Activated naive CD4-positive, alpha-beta T cell treated with anti-CD3 and anti-CD28 coated beads for 36 hours (primary cell): ENCODE measurements at regions not wholly inside any gene's neighbourhood (a gene's known extent, or its start where the extent isn't known, plus 50 kb on each side); places are given as distances from the start of the nearest gene placed in this dataset.
"Not testable (repeated sequence)": the region's sequence is repeated elsewhere in the genome, so short reads cannot be mapped to it uniquely, and the experiment has no call there.

Experiments
- CTCF ChIA-PET: fragments of 350-600 bp; sonication (Branson Sonifier 250); formaldehyde crosslinking; loops from one replicate; lab custom pipeline; 2021; ENCODE audit warnings: antibody characterized with exemption; lab: Charles Lee
- DNase-seq: peaks from one replicate; pipeline ENCODE4 v3.0.0-alpha.2; 2020
- H3K27ac Mint-ChIP-seq: one replicate; pipeline ENCODE4 v1.8.0; 2021; ENCODE audit warnings: mild to moderate bottlenecking, mixed read lengths
- H3K27me3 Mint-ChIP-seq: one replicate; pipeline ENCODE4 v1.8.0; 2021; ENCODE audit warnings: low read depth, mixed read lengths
- H3K36me3 Mint-ChIP-seq: one replicate; pipeline ENCODE4 v1.8.0; 2021; ENCODE audit warnings: low read depth, mixed read lengths
- H3K4me1 Mint-ChIP-seq: one replicate; pipeline ENCODE4 v1.8.0; 2021; ENCODE audit warnings: low read depth, mixed read lengths
- H3K4me3 Mint-ChIP-seq: one replicate; pipeline ENCODE4 v1.8.0; 2021; ENCODE audit warnings: mild to moderate bottlenecking, moderate library complexity, mixed read lengths
- H3K9me3 Mint-ChIP-seq: one replicate; pipeline ENCODE4 v1.8.0; 2021; ENCODE audit warnings: mixed read lengths
- intact Hi-C: fragments of 100-400 bp; cut with micrococcal nuclease; formaldehyde crosslinking; loops from one replicate; pipeline ENCODE4 v1.15.1; 2023

DNA sequence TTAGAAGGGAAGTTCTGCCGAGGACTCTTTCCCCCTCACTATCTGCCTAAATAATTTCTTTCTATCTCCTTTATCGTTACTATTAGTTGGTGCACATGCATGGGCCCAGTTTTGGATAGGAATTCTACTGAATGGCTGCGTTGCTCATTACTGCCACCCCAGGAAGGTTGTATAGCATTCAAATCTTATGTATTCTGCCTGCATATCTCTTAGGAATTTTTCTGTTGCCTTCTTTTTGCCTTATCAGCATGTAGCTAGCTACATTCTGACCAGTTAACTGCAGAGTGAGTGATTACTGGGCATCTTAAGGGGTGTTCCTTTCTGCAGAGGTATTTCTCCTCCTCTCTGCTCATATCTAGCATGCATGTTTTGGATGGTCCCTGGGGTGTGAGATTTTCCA is 239.6 kb downstream of the TDRD15 start:
- H3K4me3 Mint-ChIP-seq = no peak overlapping the region
- no peaks in the 10 kb centered on the region for H3K36me3 Mint-ChIP-seq
- no peaks in the 10 kb centered on the region for H3K4me1 Mint-ChIP-seq
- CTCF ChIA-PET = no interaction called here
- intact Hi-C loops = no loop called here
- H3K27me3 Mint-ChIP-seq = peaks cover 2% of the 10 kb centered on the region
- DNase-seq = no peak
- no peaks in the 10 kb centered on the region for H3K9me3 Mint-ChIP-seq
- H3K27ac Mint-ChIP-seq = no peak overlapping the region

DNA sequence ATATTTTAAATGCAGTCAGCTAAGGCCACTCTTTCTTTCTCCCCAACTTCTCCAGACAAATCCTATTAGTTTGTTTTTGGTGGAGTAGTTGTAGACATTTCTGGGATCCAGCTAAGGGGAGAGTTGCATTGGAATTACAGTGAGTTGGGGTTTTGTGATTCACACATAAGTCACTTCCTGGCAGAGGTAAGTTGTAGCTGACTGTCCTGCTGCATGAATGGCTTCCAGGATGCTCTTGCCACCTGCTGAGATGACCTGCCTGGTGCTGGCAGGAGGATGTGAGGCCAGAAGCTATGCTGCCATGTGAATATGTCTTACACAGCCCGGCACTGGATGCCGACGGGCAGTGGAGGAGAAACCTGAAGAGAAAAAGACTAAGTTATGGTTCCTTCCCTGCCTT is 243.7 kb downstream of the TDRD15 start:
- no peaks in the 10 kb centered on the region for H3K4me1 Mint-ChIP-seq
- no peak for DNase-seq
- H3K4me3 Mint-ChIP-seq = no peak overlapping the region
- intact Hi-C loops = no loop called here
- no peaks in the 10 kb centered on the region for H3K36me3 Mint-ChIP-seq
- H3K9me3 Mint-ChIP-seq = no peaks in the 10 kb centered on the region
- no peak overlapping the region for H3K27ac Mint-ChIP-seq
- peaks cover 2% of the 10 kb centered on the region for H3K27me3 Mint-ChIP-seq
- CTCF ChIA-PET = no interaction called here

DNA sequence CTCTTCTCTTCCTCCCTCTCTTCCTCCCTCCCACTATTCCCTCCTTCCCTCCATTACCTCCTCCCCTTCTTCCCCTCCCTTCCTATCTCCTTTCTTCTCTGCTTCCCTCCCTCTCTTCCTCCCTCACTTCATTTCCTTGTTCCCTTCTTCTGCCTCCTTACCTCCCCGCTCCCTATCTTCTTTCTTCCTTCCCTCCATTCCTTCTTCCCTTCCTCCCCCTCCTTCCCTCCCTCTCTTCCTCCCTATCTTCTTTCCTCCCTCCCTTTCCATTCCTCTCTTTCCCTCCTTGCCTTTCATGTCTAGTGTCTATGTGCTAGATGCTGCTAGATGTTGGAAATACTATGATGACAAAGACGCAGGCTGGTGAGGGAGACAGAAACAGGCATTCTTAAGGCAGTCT is 246.0 kb downstream of the TDRD15 start:
- H3K9me3 Mint-ChIP-seq = no peaks in the 10 kb centered on the region
- no peak overlapping the region for H3K27ac Mint-ChIP-seq
- no peaks in the 10 kb centered on the region for H3K4me1 Mint-ChIP-seq
- H3K4me3 Mint-ChIP-seq = no peak overlapping the region
- H3K27me3 Mint-ChIP-seq = peaks cover 2% of the 10 kb centered on the region
- intact Hi-C loops = no loop called here
- no peaks in the 10 kb centered on the region for H3K36me3 Mint-ChIP-seq
- CTCF ChIA-PET = no interaction called here
- no peak for DNase-seq

DNA sequence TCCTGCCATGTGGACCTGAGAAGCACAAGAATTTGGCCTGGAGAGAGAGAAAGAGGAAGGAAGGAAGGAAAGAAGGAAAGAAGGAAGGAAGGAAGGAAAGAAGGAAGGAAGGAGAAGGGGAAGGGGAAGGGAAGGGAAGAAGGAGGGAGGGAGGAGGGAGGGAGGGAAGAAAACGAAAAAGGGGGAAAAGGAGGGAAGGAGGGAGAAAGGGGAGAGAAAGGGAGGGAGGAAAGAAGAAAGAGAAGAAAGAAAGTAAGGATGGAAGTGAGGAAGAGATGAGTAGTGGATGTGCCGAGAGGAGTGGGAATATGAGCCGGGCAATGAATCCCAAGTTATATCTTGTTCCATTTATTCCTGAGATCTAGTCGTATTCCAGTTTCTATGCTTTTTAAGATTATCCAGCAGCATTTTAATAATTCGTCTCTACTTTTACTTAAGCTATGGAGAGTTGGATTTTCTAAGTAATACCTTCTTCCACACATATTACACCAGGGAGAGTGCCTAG is 247.8 kb downstream of the TDRD15 start:
- Mint-ChIP-seq H3K4me1 (no peaks in the 10 kb centered on the region), H3K4me3 (no peak overlapping the region), H3K27ac (no peak overlapping the region), H3K27me3 (peaks cover 2% of the 10 kb centered on the region), H3K9me3 (no peaks in the 10 kb centered on the region), H3K36me3 (no peaks in the 10 kb centered on the region)
- CTCF ChIA-PET = interaction anchor here (0.7 kb wide), 1 partner anchor 708 kb away, joined by 3 read pairs; no protein-coding TSS in a partner anchor
- intact Hi-C loops = no loop called here
- no peak for DNase-seq

DNA sequence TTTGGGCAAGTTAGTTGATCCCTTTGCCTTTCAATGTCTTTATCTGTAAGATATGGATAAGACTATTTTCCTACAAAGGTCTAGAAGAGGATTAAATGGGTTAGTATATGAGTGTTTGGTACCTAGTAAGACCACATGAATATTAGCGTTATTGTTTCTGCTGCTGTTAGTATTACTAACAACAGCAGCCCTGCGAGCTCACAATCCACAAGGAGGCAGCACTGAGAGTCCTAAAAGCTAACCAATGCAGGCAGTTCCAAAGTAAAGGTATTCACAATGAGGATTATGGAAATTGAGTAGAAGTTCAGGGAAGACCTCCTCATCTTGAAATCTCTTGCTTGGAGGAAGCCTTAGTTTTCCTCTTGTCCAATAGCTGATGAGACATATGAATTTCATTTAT is 248.9 kb downstream of the TDRD15 start:
- H3K36me3 Mint-ChIP-seq = no peaks in the 10 kb centered on the region
- no peak overlapping the region for H3K4me3 Mint-ChIP-seq
- H3K27ac Mint-ChIP-seq = no peak overlapping the region
- no peaks in the 10 kb centered on the region for H3K27me3 Mint-ChIP-seq
- no peaks in the 10 kb centered on the region for H3K9me3 Mint-ChIP-seq
- DNase-seq = peak; percentile 6
- CTCF ChIA-PET = interaction anchor here (0.5 kb wide), 1 partner anchor 135 kb away, joined by 3 read pairs; no protein-coding TSS in a partner anchor
- intact Hi-C loops = no loop called here
- no peaks in the 10 kb centered on the region for H3K4me1 Mint-ChIP-seq

DNA sequence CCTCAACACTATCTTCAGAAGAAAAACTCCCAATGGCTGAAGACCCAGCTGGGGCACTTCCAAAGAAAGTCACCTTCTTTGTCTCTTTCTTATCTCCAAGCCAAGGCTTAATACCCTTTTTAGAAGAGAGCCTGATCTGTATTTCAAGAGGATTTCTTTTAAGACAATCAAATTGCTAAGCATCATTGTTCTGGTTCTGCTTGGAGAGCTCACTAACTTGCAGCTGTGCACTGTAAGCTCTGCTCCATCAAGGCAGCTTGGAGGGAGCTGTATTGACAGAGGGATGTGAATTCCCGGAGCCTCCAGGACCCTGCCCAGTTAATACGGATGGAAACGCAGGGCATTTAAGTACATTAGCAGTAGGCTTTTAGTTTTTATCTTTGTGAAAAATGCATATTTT is 253.1 kb downstream of the TDRD15 start:
- no peak overlapping the region for H3K4me3 Mint-ChIP-seq
- intact Hi-C loops = no loop called here
- CTCF ChIA-PET = no interaction called here

DNA sequence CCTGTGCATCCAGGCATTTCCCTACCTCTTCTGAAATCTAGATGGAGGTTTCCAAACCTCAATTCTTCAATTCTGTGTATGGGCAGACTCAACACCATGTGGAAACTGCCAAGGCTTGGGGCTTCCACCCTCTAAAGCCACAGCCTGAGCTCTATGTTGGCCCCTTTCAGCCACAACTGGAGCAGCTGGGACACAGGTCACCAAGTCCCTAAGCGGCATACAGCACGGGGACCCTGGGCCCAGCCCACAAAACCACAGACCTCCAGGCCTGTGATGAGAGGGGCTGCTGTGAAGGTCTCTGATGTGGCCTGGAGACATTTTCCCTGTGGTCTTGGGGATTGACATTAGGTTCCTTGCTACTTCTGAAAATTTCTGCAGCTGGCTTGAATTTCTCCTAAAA is 255.4 kb downstream of the TDRD15 start:
- Mint-ChIP-seq H3K4me3 (no peak overlapping the region), H3K36me3 (no peaks in the 10 kb centered on the region), H3K27me3 (no peaks in the 10 kb centered on the region), H3K9me3 (peaks cover 1% of the 10 kb centered on the region), H3K4me1 (no peaks in the 10 kb centered on the region), H3K27ac (no peak overlapping the region)
- CTCF ChIA-PET = interaction anchor here (1.0 kb wide), 1 partner anchor 14 kb away, joined by 3 read pairs; no protein-coding TSS in a partner anchor
- intact Hi-C loops = no loop called here
- no peak for DNase-seq

More for the DNA sequence above, 253.1 kb downstream of the TDRD15 start:
- Mint-ChIP-seq H3K27ac (no peak overlapping the region), H3K27me3 (no peaks in the 10 kb centered on the region), H3K4me1 (no peaks in the 10 kb centered on the region), H3K9me3 (peaks cover 1% of the 10 kb centered on the region), H3K36me3 (no peaks in the 10 kb centered on the region)
- no peak for DNase-seq

DNA sequence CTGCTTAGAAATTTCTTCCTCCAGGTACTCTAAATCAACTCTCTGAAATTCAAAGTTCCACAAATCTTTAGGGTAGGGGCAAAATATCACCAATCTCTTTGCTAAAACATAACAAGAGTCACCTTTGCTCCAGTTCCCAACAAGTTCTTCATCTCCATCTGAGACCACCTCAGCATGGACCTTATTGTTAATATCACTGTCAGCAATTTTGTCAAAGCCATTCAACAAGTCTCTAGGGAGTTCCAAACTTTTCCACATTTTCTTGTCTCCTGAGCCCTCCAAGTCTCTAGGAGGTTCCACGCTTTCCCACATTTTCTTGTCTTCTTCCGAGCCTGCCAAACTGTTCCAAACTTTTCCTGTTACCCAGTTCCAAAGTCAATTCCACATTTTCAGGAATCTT is 255.9 kb downstream of the TDRD15 start:
- H3K4me1 Mint-ChIP-seq, H3K4me3 Mint-ChIP-seq, intact Hi-C loops, H3K27ac Mint-ChIP-seq, DNase-seq, H3K27me3 Mint-ChIP-seq, H3K9me3 Mint-ChIP-seq, H3K36me3 Mint-ChIP-seq: not testable (repeated sequence)
- CTCF ChIA-PET = interaction anchor here (1.0 kb wide), 1 partner anchor 13 kb away, joined by 3 read pairs; no protein-coding TSS in a partner anchor

DNA sequence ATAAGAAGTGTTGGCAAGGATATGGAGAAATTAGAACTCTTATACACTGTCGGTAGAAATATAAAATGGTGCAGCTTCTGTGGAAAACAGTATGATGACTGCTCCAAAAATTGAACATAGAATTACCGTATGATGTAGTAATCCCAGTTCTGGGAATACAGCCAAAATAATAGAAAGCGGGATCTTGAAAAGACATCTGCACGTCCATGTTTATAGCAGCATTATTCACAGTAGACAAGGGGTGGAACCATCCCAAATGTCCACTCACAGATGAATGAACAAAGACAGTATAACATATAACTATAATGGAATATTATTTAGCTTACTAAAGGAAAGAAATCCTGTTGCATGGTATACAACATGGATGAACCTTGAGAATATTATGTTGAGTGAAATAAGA is 257.7 kb downstream of the TDRD15 start:
- Mint-ChIP-seq H3K9me3 (peaks cover 1% of the 10 kb centered on the region), H3K36me3 (no peaks in the 10 kb centered on the region), H3K4me3 (no peak overlapping the region), H3K27me3 (no peaks in the 10 kb centered on the region), H3K27ac (no peak overlapping the region), H3K4me1 (no peaks in the 10 kb centered on the region)
- intact Hi-C loops = no loop called here
- CTCF ChIA-PET = no interaction called here
- DNase-seq = no peak

DNA sequence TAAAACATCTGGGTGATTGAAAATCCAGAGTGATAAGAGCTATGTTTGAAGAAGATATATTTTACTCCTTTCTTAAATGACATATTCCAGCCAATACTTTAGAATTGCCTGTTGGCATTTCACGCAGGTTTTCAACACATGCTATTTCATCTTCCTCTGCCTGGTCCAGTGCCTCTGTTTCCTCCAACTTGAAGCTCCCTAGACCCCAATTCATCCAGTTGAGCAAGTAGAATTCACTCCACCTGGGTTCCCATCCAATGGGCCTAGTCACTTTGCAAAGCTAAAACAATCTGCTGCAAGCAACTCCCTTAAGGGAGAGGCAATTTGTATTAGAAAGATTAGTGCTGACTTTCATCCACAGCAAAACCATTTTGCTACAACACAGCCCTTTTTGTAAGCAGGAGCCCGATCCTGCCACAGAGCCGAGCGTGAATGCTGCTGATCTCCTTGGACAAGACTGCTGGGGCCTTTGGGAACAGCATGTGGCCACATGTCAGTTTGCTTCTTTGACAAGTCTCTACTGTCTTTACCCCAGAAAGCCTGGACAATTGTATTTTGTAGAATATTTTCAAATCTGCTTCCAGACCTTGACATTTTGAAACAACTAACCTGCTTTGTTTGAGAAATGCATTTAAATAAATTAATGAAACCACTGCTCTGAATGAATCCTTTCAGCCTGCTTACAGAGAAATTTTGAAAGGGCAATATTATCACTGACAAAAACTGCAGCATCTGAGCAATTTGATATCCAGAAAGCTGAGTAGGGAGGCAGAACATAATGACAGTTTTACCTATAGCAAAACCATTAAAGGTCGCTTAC is 259.1 kb downstream of the TDRD15 start:
- no peak overlapping the region for H3K4me3 Mint-ChIP-seq
- H3K9me3 Mint-ChIP-seq = peaks cover 1% of the 10 kb centered on the region
- intact Hi-C loops = no loop called here
- DNase-seq = no peak
- no peaks in the 10 kb centered on the region for H3K27me3 Mint-ChIP-seq
- H3K36me3 Mint-ChIP-seq = no peaks in the 10 kb centered on the region
- no peaks in the 10 kb centered on the region for H3K4me1 Mint-ChIP-seq
- H3K27ac Mint-ChIP-seq = no peak overlapping the region
- CTCF ChIA-PET = no interaction called here

DNA sequence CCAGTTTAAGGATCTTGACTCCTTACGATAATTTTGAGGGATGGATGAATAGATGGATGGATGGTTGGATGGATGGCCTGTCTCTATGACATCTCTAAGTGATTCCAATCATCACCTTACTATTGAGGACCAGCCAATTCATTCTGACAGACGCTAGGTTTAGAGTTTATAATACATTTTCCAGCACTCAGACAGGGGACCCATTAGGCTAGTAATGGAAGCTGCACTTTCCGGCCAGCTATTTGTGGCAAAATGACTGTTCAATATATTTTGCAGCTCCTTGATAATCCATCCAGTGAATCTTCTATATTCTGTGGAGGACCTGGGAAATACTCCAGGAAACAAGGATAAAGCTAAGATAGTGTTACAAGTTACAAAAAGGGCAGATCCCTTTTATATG is 262.9 kb downstream of the TDRD15 start:
- Mint-ChIP-seq H3K27ac (no peak overlapping the region), H3K4me3 (no peak overlapping the region), H3K27me3 (no peaks in the 10 kb centered on the region), H3K4me1 (no peaks in the 10 kb centered on the region), H3K36me3 (no peaks in the 10 kb centered on the region), H3K9me3 (no peaks in the 10 kb centered on the region)
- intact Hi-C loops = no loop called here
- DNase-seq = no peak
- CTCF ChIA-PET = no interaction called here

DNA sequence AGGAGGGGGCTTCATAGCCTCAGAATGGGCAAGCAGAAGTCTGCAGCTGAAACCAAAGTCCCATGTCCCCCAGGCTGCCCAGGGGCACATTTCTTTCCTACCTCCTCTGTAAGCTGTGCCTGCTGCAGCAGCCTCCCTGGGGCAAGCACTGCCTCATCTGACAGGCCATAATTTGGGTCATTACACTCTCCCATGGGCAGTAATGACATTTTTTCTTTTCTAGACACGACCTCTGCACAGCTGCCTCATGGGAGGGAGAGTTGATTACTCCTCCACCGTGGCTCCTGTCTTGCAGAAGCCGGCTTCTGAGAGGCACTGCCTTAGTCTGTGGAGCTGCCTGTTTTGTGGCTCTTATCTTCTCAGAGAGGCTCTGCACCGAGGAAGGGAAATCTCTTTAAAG is 268.9 kb downstream of the TDRD15 start:
- CTCF ChIA-PET = interaction anchor here (1.1 kb wide), 1 partner anchor 14 kb away, joined by 3 read pairs; no protein-coding TSS in a partner anchor
- Mint-ChIP-seq H3K4me3 (no peak overlapping the region), H3K9me3 (no peaks in the 10 kb centered on the region), H3K27me3 (peaks cover 2% of the 10 kb centered on the region), H3K4me1 (no peaks in the 10 kb centered on the region), H3K27ac (no peak overlapping the region), H3K36me3 (no peaks in the 10 kb centered on the region)
- intact Hi-C loops = no loop called here
- no peak for DNase-seq

DNA sequence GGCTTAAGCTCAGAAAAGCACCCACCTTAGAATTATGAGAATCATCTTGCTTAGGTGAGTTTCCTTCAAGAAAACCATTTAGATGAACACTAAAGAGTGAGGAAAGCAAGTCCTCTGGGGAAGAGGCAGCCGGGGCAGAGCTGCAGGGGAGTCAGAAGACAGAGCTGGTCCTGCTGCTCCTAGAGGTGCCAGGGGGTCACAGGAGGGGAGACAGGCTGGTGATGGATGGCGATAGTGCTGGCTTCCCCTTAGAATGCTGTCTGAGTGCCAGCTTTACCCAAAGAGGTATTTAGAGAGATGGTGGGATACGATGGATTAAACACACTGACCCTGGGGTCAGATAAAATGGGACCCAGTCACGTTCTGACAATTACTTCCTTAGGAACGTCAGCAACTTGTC is 269.4 kb downstream of the TDRD15 start:
- no peak for DNase-seq
- intact Hi-C loops = no loop called here
- no peaks in the 10 kb centered on the region for H3K4me1 Mint-ChIP-seq

More for the DNA sequence above, 269.4 kb downstream of the TDRD15 start:
- Mint-ChIP-seq H3K27ac (no peak overlapping the region), H3K9me3 (no peaks in the 10 kb centered on the region), H3K4me3 (no peak overlapping the region), H3K36me3 (no peaks in the 10 kb centered on the region), H3K27me3 (peaks cover 2% of the 10 kb centered on the region)
- CTCF ChIA-PET = interaction anchor here (1.1 kb wide), 1 partner anchor 14 kb away, joined by 3 read pairs; no protein-coding TSS in a partner anchor
